SK-N-SH (cell line): ENCODE measurements at regions not wholly inside any gene's neighbourhood (a gene's known extent, or its start where the extent isn't known, plus 50 kb on each side); places are given as distances from the start of the nearest gene placed in this dataset.

Experiments
- CTCF ChIA-PET: fragments of 300-600, 350-600 bp; formaldehyde crosslinking; extraction: SDS; loops from one replicate; lab custom pipeline; 2021; lab: Yijun Ruan, JAX
- POLR2A ChIA-PET: fragments of 350-600 bp; sonication (Branson Sonifier 250); formaldehyde crosslinking; extraction: SDS; loops from one replicate; lab custom pipeline; 2020; ENCODE audit warnings: antibody characterized with exemption, inconsistent platforms; lab: Yijun Ruan, JAX
- DNase-seq: peaks from one replicate; pipeline ENCODE4 v3.0.0; 2012
- H2AFZ ChIP-seq: fragments of 200-600 bp; sonication (generic); 2 replicates; pipeline ENCODE4 v1.8.1; 2016; ENCODE audit warnings: antibody characterized with exemption, mild to moderate bottlenecking, low read depth
- H3F3A ChIP-seq: fragments of 200-600 bp; sonication (generic); replicated peaks from 2 replicates; pipeline ENCODE3; 2016; ENCODE audit warnings: antibody characterized with exemption, mild to moderate bottlenecking; ENCODE audit not compliant: insufficient read depth
- H3K27ac ChIP-seq, 2 experiments: fragments of 200-500 bp in 1 of 2; fragments of 200-600 bp in 1 of 2; sonication (Bioruptor generic) in 1 of 2; sonication (generic), shearing (Covaris generic) in 1 of 2; 2 replicates each; pipeline versions ENCODE4 v1.5.1 to v1.6.1; 2014 to 2016; ENCODE audit warnings: low read depth in 2 of 2, inconsistent platforms in 1 of 2, low read length in 1 of 2, mild to moderate bottlenecking in 1 of 2, mixed read lengths in 1 of 2
- H3K27me3 ChIP-seq: fragments of 200-600 bp; sonication (generic), shearing (Covaris generic); 2 replicates; pipeline ENCODE4 v1.6.1; 2016; ENCODE audit warnings: mixed run types; ENCODE audit not compliant: insufficient read depth
- H3K36me3 ChIP-seq, 2 experiments: fragments of 200-500 bp in 1 of 2; fragments of 200-600 bp in 1 of 2; sonication (Bioruptor generic) in 1 of 2; sonication (generic) in 1 of 2; replicated peaks in 1 of 2; 2 replicates each; pipeline versions ENCODE3 to v1.5.1; 2014 to 2016; ENCODE audit warnings: low read length in 1 of 2, mild to moderate bottlenecking in 1 of 2; ENCODE audit not compliant: insufficient read depth in 2 of 2, control insufficient read depth in 1 of 2
- H3K4me1 ChIP-seq, 2 experiments: fragments of 200-500 bp in 1 of 2; fragments of 200-600 bp in 1 of 2; sonication (Bioruptor generic) in 1 of 2; sonication (generic), shearing (Covaris generic) in 1 of 2; 2 replicates each; pipeline versions ENCODE4 v1.5.1 to v1.6.1; 2014 to 2016; ENCODE audit warnings: low read depth in 1 of 2, low read length in 1 of 2, mixed run types in 1 of 2; ENCODE audit not compliant: insufficient read depth in 2 of 2, control insufficient read depth in 1 of 2
- H3K4me2 ChIP-seq: fragments of 200-600 bp; sonication (generic), shearing (Covaris generic); 2 replicates; pipeline ENCODE4 v1.6.1; 2017; ENCODE audit warnings: mixed run types
- H3K4me3 ChIP-seq, 2 experiments: fragments of 200-500 bp in 1 of 2; fragments of 200-600 bp in 1 of 2; sonication (Bioruptor generic) in 1 of 2; sonication (generic), shearing (Covaris generic) in 1 of 2; 2 replicates each; pipeline versions ENCODE4 v1.5.1 to v1.8.1; 2014 to 2016; ENCODE audit warnings: low read depth in 2 of 2, inconsistent platforms in 1 of 2, low read length in 1 of 2, mild to moderate bottlenecking in 1 of 2, mixed read lengths in 1 of 2, moderate library complexity in 1 of 2
- H3K79me2 ChIP-seq: fragments of 200-600 bp; sonication (generic); 2 replicates; pipeline ENCODE4 v1.8.1; 2017; ENCODE audit warnings: mild to moderate bottlenecking; ENCODE audit not compliant: insufficient read depth
- H3K9ac ChIP-seq: fragments of 200-600 bp; sonication (generic); 2 replicates; pipeline ENCODE4 v1.6.1; 2017; ENCODE audit warnings: mixed run types
- H3K9me2 ChIP-seq: fragments of 200-600 bp; sonication (generic); 2 replicates; pipeline ENCODE4 v1.6.1; 2017; ENCODE audit warnings: mixed run types
- H3K9me3 ChIP-seq: fragments of 200-600 bp; sonication (generic); 2 replicates; pipeline ENCODE4 v1.6.1; 2017; ENCODE audit warnings: mixed run types, mild to moderate bottlenecking, moderate library complexity
- H4K20me1 ChIP-seq: fragments of 200-600 bp; sonication (generic); 2 replicates; pipeline ENCODE4 v1.6.1; 2017; ENCODE audit warnings: mild to moderate bottlenecking, mixed run types; ENCODE audit not compliant: insufficient read depth
- CHD2 ChIP-seq: fragments of 150-350 bp; IDR thresholded peaks from 2 replicates; pipeline ENCODE4 v1.6.1; 2018; ENCODE audit warnings: low read length; ENCODE audit not compliant: partially characterized antibody
- ELF1 ChIP-seq: IDR thresholded peaks from 2 replicates; pipeline ENCODE4 v1.4.0; 2012
- EZH2phosphoT487 ChIP-seq: fragments of 200-600 bp; sonication (generic); IDR thresholded peaks from 2 replicates; pipeline ENCODE4 v1.6.1; 2017; ENCODE audit warnings: low read depth, mixed run types, mild to moderate bottlenecking, antibody characterized with exemption, moderate library complexity, borderline replicate concordance
- FOSL2 ChIP-seq: IDR thresholded peaks from 2 replicates; pipeline ENCODE4 v1.4.0; 2012; ENCODE audit warnings: low read depth, mild to moderate bottlenecking, moderate library complexity, borderline replicate concordance
- FOXJ3 ChIP-seq: sonication (generic); formaldehyde crosslinking; IDR thresholded peaks from 2 replicates; pipeline ENCODE4 v1.5.1; 2020; ENCODE audit warnings: mild to moderate bottlenecking, missing genetic modification reagents
- FOXM1 ChIP-seq: IDR thresholded peaks from 2 replicates; pipeline ENCODE4 v1.4.0; 2012; ENCODE audit warnings: low read depth, mild to moderate bottlenecking
- GATA2 ChIP-seq: sonication (generic); formaldehyde crosslinking; IDR thresholded peaks from 2 replicates; pipeline ENCODE4 v1.5.0; 2020; ENCODE audit warnings: mild to moderate bottlenecking, missing genetic modification reagents
- MXI1 ChIP-seq: IDR thresholded peaks from 2 replicates; pipeline ENCODE4 v1.6.1; 2012; ENCODE audit warnings: mild to moderate bottlenecking, low read depth, low read length, improper control_type of control experiment
- NFIC ChIP-seq: IDR thresholded peaks from 2 replicates; pipeline ENCODE4 v1.4.0; 2012; ENCODE audit warnings: borderline replicate concordance
- NRF1 ChIP-seq: IDR thresholded peaks from 2 replicates; pipeline ENCODE4 v1.6.1; 2012; ENCODE audit warnings: low read depth, mild to moderate bottlenecking, low read length
- POLR2AphosphoS5 ChIP-seq: IDR thresholded peaks from 2 replicates; pipeline ENCODE4 v1.6.1; 2012; ENCODE audit warnings: low read depth, low read length
- RAD21 ChIP-seq: IDR thresholded peaks from 2 replicates; pipeline ENCODE4 v1.6.1; 2012; ENCODE audit warnings: mild to moderate bottlenecking, low read length
- RCOR1 ChIP-seq: fragments of 150-350 bp; IDR thresholded peaks from 2 replicates; pipeline ENCODE4 v1.6.1; 2017; ENCODE audit warnings: antibody characterized with exemption, low read length
- RFX5 ChIP-seq: IDR thresholded peaks from 2 replicates; pipeline ENCODE4 v1.6.1; 2012; ENCODE audit warnings: mild to moderate bottlenecking, improper control_type of control experiment, low read length
- RXRA ChIP-seq: IDR thresholded peaks from 2 replicates; pipeline ENCODE4 v1.4.0; 2012; ENCODE audit warnings: low read depth, mild to moderate bottlenecking, borderline replicate concordance
- SIN3A ChIP-seq: IDR thresholded peaks from 2 replicates; pipeline ENCODE4 v1.6.1; 2012; ENCODE audit warnings: low read depth, mild to moderate bottlenecking, low read length, moderate library complexity, borderline replicate concordance
- SMC3 ChIP-seq: IDR thresholded peaks from 2 replicates; pipeline ENCODE4 v1.6.1; 2012; ENCODE audit warnings: low read depth, low read length, improper control_type of control experiment
- WGBS: methylation state at CpG from one replicate; pipeline ENCODE4 v1.1.6; 2017; ENCODE audit warnings: low lambda C conversion rate; 5-methylcytosine and 5-hydroxymethylcytosine counted together
- TF ChIP-seq, protein P1 (sequence below): IDR thresholded peaks from 2 replicates; pipeline ENCODE4 v1.4.0; 2012; ENCODE audit warnings: low read depth, borderline replicate concordance
- TF ChIP-seq, protein P2 (sequence below): fragments of 150-350 bp; IDR thresholded peaks from 2 replicates; pipeline ENCODE4 v1.6.1; 2016; ENCODE audit warnings: mild to moderate bottlenecking, low read depth, low read length
- TF ChIP-seq, protein P3 (sequence below): IDR thresholded peaks from 2 replicates; pipeline ENCODE4 v1.4.0; 2012; ENCODE audit warnings: low read depth, borderline replicate concordance
- TF ChIP-seq, protein P4 (sequence below): IDR thresholded peaks from 2 replicates; pipeline ENCODE4 v1.4.0; 2012; ENCODE audit warnings: low read depth
- TF ChIP-seq, protein P5 (sequence below): fragments of 150-350 bp; IDR thresholded peaks from 2 replicates; pipeline ENCODE4 v1.6.1; 2017; ENCODE audit warnings: antibody characterized with exemption, low read length, low read depth, borderline replicate concordance

DNA sequence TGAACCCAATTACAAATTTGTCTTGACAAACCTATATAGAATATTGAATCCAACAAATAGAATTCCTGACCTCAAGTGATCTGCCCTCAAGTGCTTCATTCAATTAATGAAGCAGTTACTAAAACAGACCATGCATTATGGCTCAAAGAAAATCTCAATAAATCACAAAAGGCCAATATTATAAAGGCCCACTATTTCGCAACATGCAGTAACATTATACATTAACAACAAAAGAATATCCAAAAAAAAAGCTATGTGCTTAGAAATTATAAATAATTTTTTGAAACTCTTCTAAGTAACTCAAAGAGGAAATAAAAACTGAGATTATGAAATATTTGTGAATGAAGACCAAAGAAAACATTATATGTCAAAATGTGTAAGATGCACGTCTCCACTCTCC, 177.7 kb downstream of the ZNF674 start:
- Histone ChIP-seq H3K27me3 (no peaks in the 10 kb centered on the region; the same call in 1 of the 2 replicates), H3K9ac (no peak overlapping the region), H2AFZ (no peak overlapping the region), H3F3A (no peaks in the 10 kb centered on the region), H3K4me2 (no peak overlapping the region), H3K9me3 (no peaks in the 10 kb centered on the region), H3K4me1 (no peaks in the 10 kb centered on the region), H3K36me3 (no peaks in the 10 kb centered on the region), H3K27ac (no peak overlapping the region), H3K79me2 (no peaks in the 10 kb centered on the region), H4K20me1 (no peaks in the 10 kb centered on the region), H3K9me2 (no peaks in the 10 kb centered on the region), H3K4me3 (no peak overlapping the region)
- WGBS, result 71% methylated on average over 2 of the region's 2 CpGs
- CTCF ChIA-PET, result no interaction called here
- DNase-seq, result no peak
- no peak for TF ChIP-seq NRF1
- no peak for TF ChIP-seq SIN3A
- TF ChIP-seq RXRA, result no peak
- TF ChIP-seq, protein P1, sequence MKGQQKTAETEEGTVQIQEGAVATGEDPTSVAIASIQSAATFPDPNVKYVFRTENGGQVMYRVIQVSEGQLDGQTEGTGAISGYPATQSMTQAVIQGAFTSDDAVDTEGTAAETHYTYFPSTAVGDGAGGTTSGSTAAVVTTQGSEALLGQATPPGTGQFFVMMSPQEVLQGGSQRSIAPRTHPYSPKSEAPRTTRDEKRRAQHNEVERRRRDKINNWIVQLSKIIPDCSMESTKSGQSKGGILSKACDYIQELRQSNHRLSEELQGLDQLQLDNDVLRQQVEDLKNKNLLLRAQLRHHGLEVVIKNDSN, result no peak
- no peak for TF ChIP-seq MXI1
- no peak for TF ChIP-seq RCOR1
- TF ChIP-seq POLR2AphosphoS5, result no peak
- TF ChIP-seq, protein P2, sequence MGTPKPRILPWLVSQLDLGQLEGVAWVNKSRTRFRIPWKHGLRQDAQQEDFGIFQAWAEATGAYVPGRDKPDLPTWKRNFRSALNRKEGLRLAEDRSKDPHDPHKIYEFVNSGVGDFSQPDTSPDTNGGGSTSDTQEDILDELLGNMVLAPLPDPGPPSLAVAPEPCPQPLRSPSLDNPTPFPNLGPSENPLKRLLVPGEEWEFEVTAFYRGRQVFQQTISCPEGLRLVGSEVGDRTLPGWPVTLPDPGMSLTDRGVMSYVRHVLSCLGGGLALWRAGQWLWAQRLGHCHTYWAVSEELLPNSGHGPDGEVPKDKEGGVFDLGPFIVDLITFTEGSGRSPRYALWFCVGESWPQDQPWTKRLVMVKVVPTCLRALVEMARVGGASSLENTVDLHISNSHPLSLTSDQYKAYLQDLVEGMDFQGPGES, result no peak
- TF ChIP-seq, protein P3, sequence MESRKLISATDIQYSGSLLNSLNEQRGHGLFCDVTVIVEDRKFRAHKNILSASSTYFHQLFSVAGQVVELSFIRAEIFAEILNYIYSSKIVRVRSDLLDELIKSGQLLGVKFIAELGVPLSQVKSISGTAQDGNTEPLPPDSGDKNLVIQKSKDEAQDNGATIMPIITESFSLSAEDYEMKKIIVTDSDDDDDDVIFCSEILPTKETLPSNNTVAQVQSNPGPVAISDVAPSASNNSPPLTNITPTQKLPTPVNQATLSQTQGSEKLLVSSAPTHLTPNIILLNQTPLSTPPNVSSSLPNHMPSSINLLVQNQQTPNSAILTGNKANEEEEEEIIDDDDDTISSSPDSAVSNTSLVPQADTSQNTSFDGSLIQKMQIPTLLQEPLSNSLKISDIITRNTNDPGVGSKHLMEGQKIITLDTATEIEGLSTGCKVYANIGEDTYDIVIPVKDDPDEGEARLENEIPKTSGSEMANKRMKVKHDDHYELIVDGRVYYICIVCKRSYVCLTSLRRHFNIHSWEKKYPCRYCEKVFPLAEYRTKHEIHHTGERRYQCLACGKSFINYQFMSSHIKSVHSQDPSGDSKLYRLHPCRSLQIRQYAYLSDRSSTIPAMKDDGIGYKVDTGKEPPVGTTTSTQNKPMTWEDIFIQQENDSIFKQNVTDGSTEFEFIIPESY, result no peak
- TF ChIP-seq, protein P4, sequence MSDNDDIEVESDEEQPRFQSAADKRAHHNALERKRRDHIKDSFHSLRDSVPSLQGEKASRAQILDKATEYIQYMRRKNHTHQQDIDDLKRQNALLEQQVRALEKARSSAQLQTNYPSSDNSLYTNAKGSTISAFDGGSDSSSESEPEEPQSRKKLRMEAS, result no peak
- no peak for TF ChIP-seq FOXM1
- no peak for TF ChIP-seq FOXJ3 (CRISPR knock-in tag)
- POLR2A ChIA-PET, result no interaction called here

DNA sequence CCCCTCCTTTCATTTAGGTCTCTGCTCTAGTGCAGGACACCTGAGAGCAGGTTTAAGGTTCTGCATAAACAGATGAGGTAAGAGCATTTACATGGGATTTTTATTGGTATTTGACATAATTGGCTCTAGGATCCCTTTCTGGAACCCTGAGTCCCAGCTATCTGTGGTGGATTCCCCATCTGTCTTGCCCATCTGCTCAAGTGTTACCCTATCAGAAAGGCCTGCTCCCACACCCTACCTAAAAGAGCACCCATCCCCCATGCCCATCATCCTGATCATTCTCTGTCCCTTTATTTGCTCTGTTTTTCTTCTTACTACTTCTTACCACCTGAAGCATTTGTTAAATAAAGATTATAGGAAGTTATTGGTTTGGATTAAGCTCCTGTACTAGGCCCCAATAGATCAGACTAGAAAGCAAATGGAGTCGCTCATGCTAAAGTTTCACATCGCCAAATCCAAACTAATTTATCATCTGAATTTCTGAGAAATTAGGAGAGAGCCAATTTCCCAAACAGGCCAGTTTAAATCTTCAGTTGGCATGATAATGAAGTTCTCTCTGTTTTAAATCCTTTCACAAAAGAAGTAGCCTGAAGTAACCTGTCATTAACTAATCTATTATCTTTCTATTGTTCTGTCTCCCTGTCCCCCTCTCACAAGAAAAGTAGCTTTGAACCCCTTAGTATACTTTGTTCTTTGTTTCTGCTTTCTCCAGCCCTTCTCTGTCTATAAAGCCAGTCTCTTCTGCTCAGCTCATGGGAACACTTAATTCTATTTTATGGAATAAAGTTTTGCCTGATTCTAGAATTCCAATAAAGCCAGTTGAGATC, 178.6 kb downstream of the ZNF674 start:
- Histone ChIP-seq H3K9me3 (no peaks in the 10 kb centered on the region), H3K27ac (no peak overlapping the region), H3K9me2 (no peaks in the 10 kb centered on the region), H3K4me2 (no peak overlapping the region), H3K9ac (no peak overlapping the region), H3K79me2 (no peaks in the 10 kb centered on the region), H3K36me3 (no peaks in the 10 kb centered on the region), H4K20me1 (no peaks in the 10 kb centered on the region), H3K4me3 (no peak overlapping the region), H2AFZ (no peak overlapping the region), H3K4me1 (no peaks in the 10 kb centered on the region), H3F3A (no peaks in the 10 kb centered on the region), H3K27me3 (no peaks in the 10 kb centered on the region; the same call in 1 of the 2 replicates)
- WGBS, result 34% methylated on average over 2 of the region's 2 CpGs
- no peak for DNase-seq
- ChIA-PET POLR2A (no interaction called here), CTCF (no interaction called here)
- TF ChIP-seq, protein P4, result no peak
- no peak for TF ChIP-seq FOSL2
- no peak for TF ChIP-seq NFIC
- TF ChIP-seq CHD2, result no peak
- TF ChIP-seq ELF1, result no peak
- TF ChIP-seq FOXJ3 (CRISPR knock-in tag), result no peak
- TF ChIP-seq NRF1, result no peak
- no peak for TF ChIP-seq RFX5
- no peak for TF ChIP-seq EZH2phosphoT487
- no peak for TF ChIP-seq POLR2AphosphoS5
- TF ChIP-seq SMC3, result no peak
- TF ChIP-seq FOXM1, result no peak
- TF ChIP-seq RAD21, result no peak
- TF ChIP-seq, protein P5, sequence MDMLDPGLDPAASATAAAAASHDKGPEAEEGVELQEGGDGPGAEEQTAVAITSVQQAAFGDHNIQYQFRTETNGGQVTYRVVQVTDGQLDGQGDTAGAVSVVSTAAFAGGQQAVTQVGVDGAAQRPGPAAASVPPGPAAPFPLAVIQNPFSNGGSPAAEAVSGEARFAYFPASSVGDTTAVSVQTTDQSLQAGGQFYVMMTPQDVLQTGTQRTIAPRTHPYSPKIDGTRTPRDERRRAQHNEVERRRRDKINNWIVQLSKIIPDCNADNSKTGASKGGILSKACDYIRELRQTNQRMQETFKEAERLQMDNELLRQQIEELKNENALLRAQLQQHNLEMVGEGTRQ, result no peak
- TF ChIP-seq GATA2, result no peak
